Mesendoderm (in vitro differentiated cells): ENCODE measurements at regions not wholly inside any gene's neighbourhood (a gene's known extent, or its start where the extent isn't known, plus 50 kb on each side); places are given as distances from the start of the nearest gene placed in this dataset.

Source experiments
- DNase-seq: peaks from one replicate; pipeline ENCODE4 v3.0.0; 2013
- H2AK5ac ChIP-seq: 2 replicates; pipeline ENCODE4 v1.6.1; 2013; ENCODE audit warnings: low read length, inconsistent platforms
- H2BK120ac ChIP-seq: 2 replicates; pipeline ENCODE4 v1.6.1; 2013; ENCODE audit warnings: low read depth, mild to moderate bottlenecking, low read length, moderate library complexity, mixed read lengths
- H2BK15ac ChIP-seq: replicated peaks from 2 replicates; pipeline ENCODE4 v1.6.1; 2013; ENCODE audit warnings: low read depth, mild to moderate bottlenecking, moderate library complexity
- H2BK5ac ChIP-seq: 2 replicates; pipeline ENCODE4 v1.6.1; 2013; ENCODE audit warnings: low read length, inconsistent platforms
- H3K18ac ChIP-seq: 2 replicates; pipeline ENCODE4 v1.6.1; 2013; ENCODE audit warnings: mild to moderate bottlenecking, low read length, mixed read lengths
- H3K23ac ChIP-seq: one replicate; pipeline ENCODE4 v1.6.1; 2013; ENCODE audit warnings: low read length
- H3K27ac ChIP-seq: 2 replicates; pipeline ENCODE4 v1.5.1; 2013; ENCODE audit warnings: low read depth, mild to moderate bottlenecking, inconsistent platforms, low read length, moderate library complexity
- H3K27me3 ChIP-seq: 2 replicates; pipeline ENCODE4 v1.6.1; 2013; ENCODE audit warnings: low read length, control low read depth, mild to moderate bottlenecking, inconsistent platforms; ENCODE audit not compliant: insufficient read depth, poor library complexity
- H3K36me3 ChIP-seq: 2 replicates; pipeline ENCODE4 v1.6.1; 2013; ENCODE audit warnings: low read length, inconsistent platforms; ENCODE audit not compliant: control insufficient read depth, insufficient read depth
- H3K4ac ChIP-seq: one replicate; pipeline ENCODE4 v1.6.1; 2013; ENCODE audit warnings: low read depth, mild to moderate bottlenecking, low read length, moderate library complexity
- H3K4me1 ChIP-seq: 2 replicates; pipeline ENCODE4 v1.6.1; 2013; ENCODE audit warnings: low read depth, low read length, inconsistent platforms; ENCODE audit not compliant: control insufficient read depth
- H3K4me2 ChIP-seq: 2 replicates; pipeline ENCODE4 v1.6.1; 2013; ENCODE audit warnings: low read length
- H3K4me3 ChIP-seq: 2 replicates; pipeline ENCODE4 v1.5.1; 2013; ENCODE audit warnings: mild to moderate bottlenecking, low read length
- H3K56ac ChIP-seq: one replicate; pipeline ENCODE4 v1.6.1; 2013; ENCODE audit warnings: low read length
- H3K79me1 ChIP-seq: 2 replicates; pipeline ENCODE4 v1.6.1; 2013; ENCODE audit warnings: low read length, inconsistent platforms
- H3K79me2 ChIP-seq: 2 replicates; pipeline ENCODE4 v1.6.1; 2013; ENCODE audit warnings: mild to moderate bottlenecking, low read length; ENCODE audit not compliant: control insufficient read depth, insufficient read depth
- H3K9ac ChIP-seq: 2 replicates; pipeline ENCODE4 v1.6.1; 2013; ENCODE audit warnings: low read length, inconsistent platforms
- H4K5ac ChIP-seq: one replicate; pipeline ENCODE4 v1.6.1; 2013; ENCODE audit warnings: low read length
- H4K8ac ChIP-seq: one replicate; pipeline ENCODE4 v1.6.1; 2013; ENCODE audit warnings: low read depth, mild to moderate bottlenecking, control low read depth, low read length, moderate library complexity
- WGBS: extraction: QIAGEN DNeasy Blood & Tissue Kit; methylation state at CpG from one replicate; pipeline ENCODE4 v1.1.7; 2013; ENCODE audit warnings: low lambda C conversion rate, missing lambda C conversion rate; ENCODE audit not compliant: insufficient coverage; ENCODE audit errors: extremely low coverage; 5-methylcytosine and 5-hydroxymethylcytosine counted together

DNA sequence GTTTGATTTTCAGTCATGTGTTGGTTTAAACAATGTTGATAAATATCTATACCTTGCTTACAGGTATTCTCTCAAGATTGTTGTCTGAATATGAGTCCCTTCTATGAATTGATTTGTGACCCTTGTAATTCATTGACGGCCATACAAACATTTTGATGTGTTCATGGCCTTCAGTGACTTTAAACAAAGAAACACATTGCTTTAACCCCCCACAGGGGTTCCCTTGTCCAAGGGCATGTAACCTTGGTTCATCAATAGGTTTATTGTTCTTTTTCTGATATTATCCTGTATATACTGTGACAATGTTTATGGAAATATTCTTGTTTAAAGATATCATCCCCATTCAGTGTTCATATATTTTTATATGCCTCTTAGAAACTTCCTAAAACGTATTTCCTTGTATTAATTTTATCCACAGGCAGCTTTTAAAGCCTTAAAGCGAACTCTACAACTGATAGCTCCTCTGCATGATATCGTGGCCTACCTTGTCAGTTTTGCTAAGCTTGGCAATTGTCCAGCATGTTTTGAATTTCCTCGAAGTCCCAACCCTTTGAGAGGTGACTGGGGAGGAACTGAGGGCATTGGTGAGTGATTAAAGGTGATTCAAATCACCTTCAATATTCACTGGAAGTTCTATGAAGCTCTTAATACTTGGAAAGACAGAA, 87.0 kb downstream of the CD164 start:
- WGBS, result no CpG with 5 or more reads among the region's 5 CpGs
- no peaks in the 10 kb centered on the region for H3K79me2 ChIP-seq
- peaks cover 10% of the 10 kb centered on the region for H3K4me1 ChIP-seq
- H2AK5ac ChIP-seq, result no peak overlapping the region
- no peaks in the 10 kb centered on the region for H3K79me1 ChIP-seq
- H4K5ac ChIP-seq, result no peak overlapping the region
- H3K36me3 ChIP-seq, result no peaks in the 10 kb centered on the region
- no peak overlapping the region for H2BK120ac ChIP-seq
- no peak overlapping the region for H3K4ac ChIP-seq
- H3K23ac ChIP-seq, result no peak overlapping the region
- no peak overlapping the region for H3K18ac ChIP-seq
- no peaks in the 10 kb centered on the region for H3K27me3 ChIP-seq
- H2BK15ac ChIP-seq, result no peak overlapping the region
- H3K4me3 ChIP-seq, result no peak overlapping the region
- H4K8ac ChIP-seq, result no peak overlapping the region
- H2BK5ac ChIP-seq, result no peak overlapping the region
- no peak overlapping the region for H3K56ac ChIP-seq
- no peak overlapping the region for H3K4me2 ChIP-seq
- no peak overlapping the region for H3K27ac ChIP-seq
- no peak overlapping the region for H3K9ac ChIP-seq
- no peak for DNase-seq

DNA sequence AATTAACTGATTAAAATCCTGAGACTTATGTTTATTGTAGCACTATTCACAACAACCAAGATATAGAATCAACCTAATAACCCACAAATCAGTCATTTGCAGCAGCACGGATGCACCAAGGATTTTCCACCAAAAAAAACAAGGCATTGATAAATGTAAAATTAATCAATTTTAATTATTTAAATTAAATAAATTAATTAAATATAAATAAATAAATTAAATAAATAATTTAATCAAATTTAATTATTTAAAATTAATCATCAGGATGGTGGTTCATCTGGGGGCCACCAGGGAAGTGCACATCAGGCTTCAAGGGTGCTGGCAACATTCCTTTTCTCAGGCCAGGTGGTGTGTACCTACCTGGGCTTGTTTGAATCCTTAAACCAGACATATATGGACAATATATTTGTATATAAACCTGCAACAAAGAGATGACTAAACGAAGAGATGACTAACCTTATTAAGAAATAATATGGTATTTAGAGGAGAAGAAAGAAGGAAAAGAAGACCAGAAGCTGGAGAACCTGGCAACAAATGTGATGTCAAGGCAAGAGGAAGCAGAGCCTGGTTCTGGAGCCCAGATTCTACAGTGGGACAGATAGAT, 89.2 kb downstream of the CD164 start:
- H4K5ac ChIP-seq, result no peak overlapping the region
- H4K8ac ChIP-seq, result no peak overlapping the region
- DNase-seq, result no peak
- H2BK5ac ChIP-seq, result no peak overlapping the region
- no peak overlapping the region for H3K23ac ChIP-seq
- no peak overlapping the region for H2BK120ac ChIP-seq
- no peak overlapping the region for H3K4ac ChIP-seq
- no peak overlapping the region for H3K27ac ChIP-seq
- no peaks in the 10 kb centered on the region for H3K36me3 ChIP-seq
- H2BK15ac ChIP-seq, result no peak overlapping the region
- no peak overlapping the region for H2AK5ac ChIP-seq
- no peak overlapping the region for H3K18ac ChIP-seq
- peaks cover 10% of the 10 kb centered on the region for H3K4me1 ChIP-seq
- H3K4me2 ChIP-seq, result no peak overlapping the region
- no peak overlapping the region for H3K56ac ChIP-seq
- no peak overlapping the region for H3K9ac ChIP-seq
- no peaks in the 10 kb centered on the region for H3K79me2 ChIP-seq
- no peak overlapping the region for H3K4me3 ChIP-seq
- no CpG with 5 or more reads among the region's 2 CpGs for WGBS
- H3K27me3 ChIP-seq, result no peaks in the 10 kb centered on the region
- no peaks in the 10 kb centered on the region for H3K79me1 ChIP-seq

DNA sequence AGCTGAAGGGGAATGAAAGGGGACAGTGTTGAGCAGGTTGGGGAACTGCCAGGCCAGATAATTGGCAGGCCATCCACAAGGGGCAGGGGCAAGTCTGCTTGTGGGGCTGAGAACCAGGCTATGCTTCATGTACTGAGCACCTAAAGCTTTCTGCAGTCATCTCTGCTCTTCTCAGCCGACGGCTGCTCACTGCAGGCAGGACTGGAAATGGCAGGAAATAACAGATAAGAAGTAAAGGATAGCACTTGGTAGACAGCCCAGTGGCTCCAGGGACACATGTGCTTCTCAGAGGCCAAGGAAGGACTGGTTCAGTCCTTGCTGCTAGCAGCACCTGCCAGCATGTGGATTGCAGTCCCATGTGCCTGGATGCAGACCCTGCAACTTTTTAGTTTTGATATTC, 89.8 kb downstream of the CD164 start:
- H3K27ac ChIP-seq, result no peak overlapping the region
- no peak overlapping the region for H3K4ac ChIP-seq
- no peaks in the 10 kb centered on the region for H3K79me2 ChIP-seq
- H3K79me1 ChIP-seq, result no peaks in the 10 kb centered on the region
- no peak overlapping the region for H4K5ac ChIP-seq
- H3K4me2 ChIP-seq, result no peak overlapping the region
- no peak overlapping the region for H2BK15ac ChIP-seq
- H2BK120ac ChIP-seq, result no peak overlapping the region
- no peak overlapping the region for H2AK5ac ChIP-seq
- no CpG with 5 or more reads among the region's 2 CpGs for WGBS
- H3K23ac ChIP-seq, result no peak overlapping the region
- no peaks in the 10 kb centered on the region for H3K36me3 ChIP-seq
- H3K27me3 ChIP-seq, result no peaks in the 10 kb centered on the region
- H2BK5ac ChIP-seq, result no peak overlapping the region
- no peak overlapping the region for H4K8ac ChIP-seq
- DNase-seq, result peak; percentile 75
- no peak overlapping the region for H3K9ac ChIP-seq
- H3K18ac ChIP-seq, result no peak overlapping the region
- no peak overlapping the region for H3K4me3 ChIP-seq
- no peak overlapping the region for H3K56ac ChIP-seq
- peaks cover 10% of the 10 kb centered on the region for H3K4me1 ChIP-seq

DNA sequence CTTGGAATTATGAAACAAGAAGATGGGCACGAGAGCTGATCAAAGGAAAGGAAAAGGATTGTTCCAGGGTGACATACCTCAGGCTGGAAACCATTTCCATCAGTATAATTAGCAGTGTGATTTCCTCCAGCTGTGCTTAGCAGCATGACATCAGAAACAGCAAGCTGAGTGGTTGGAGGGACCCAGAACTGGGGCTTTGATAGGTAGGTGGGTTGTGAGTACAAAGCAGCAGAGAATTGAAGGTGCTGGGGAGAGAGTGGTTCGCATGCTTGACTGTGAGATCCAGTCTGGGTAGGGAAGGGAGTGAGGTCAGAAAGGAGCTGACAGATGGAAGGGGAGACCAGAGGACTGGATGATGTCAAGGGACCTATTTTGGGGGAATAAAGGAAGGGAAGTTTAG, 90.4 kb downstream of the CD164 start:
- H3K4me2 ChIP-seq, result no peak overlapping the region

DNA sequence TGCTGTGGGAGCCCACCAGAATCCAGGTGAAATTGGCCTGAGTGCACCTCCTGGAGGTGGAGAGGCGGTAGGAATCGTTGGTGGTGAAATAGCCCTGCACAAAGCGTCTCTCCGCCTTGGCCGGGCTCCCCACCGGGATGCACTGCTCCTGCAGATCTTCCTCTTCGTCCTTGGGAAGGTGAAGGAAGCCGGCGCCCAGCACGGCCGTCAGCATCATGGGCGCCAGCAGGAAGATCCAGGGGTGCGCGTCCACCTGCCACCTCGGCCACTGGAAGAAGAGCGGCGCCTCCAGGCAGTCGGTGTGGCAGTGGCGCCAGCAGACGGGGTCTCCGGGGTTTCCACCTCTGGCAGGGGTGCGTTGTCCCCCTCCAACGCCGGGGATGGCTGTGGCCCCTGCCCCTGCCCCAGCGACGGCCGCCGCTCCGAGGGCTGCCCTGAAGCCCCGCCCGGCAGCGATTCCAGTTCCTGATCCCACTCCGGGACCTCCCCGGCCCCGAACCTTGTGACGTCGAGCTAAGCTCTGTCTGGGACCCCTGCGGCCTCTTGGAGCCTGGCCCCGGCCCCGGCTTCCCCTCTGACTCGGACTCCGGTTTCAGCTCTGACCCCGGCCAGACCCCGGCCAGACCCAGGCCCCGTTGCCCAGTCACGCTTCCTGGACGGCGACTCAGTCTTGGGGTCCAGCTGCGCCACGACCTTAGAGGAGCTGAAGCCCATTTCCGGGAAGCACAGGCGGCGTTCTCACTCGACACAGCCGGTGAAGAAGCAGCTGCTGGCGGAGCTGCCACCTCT, 91.9 kb downstream of the CD164 start:
- Histone ChIP-seq H2BK5ac (no peak overlapping the region), H3K79me1 (no peaks in the 10 kb centered on the region), H4K8ac (no peak overlapping the region), H3K27me3 (no peaks in the 10 kb centered on the region), H3K36me3 (no peaks in the 10 kb centered on the region), H3K4me1 (peaks cover 10% of the 10 kb centered on the region), H2BK15ac (no peak overlapping the region), H4K5ac (no peak overlapping the region), H3K79me2 (no peaks in the 10 kb centered on the region), H3K18ac (no peak overlapping the region), H3K27ac (no peak overlapping the region), H3K4me3 (no peak overlapping the region), H3K56ac (no peak overlapping the region), H3K4ac (no peak overlapping the region), H3K9ac (no peak overlapping the region), H3K23ac (no peak overlapping the region), H2AK5ac (no peak overlapping the region), H2BK120ac (no peak overlapping the region), H3K4me2 (no peak overlapping the region)
- no CpG with 5 or more reads among the region's 56 CpGs for WGBS
- no peak for DNase-seq

More for the DNA sequence above, 90.4 kb downstream of the CD164 start:
- H3K18ac ChIP-seq, result no peak overlapping the region
- peaks cover 10% of the 10 kb centered on the region for H3K4me1 ChIP-seq
- H3K79me1 ChIP-seq, result no peaks in the 10 kb centered on the region
- H3K56ac ChIP-seq, result no peak overlapping the region
- H2BK5ac ChIP-seq, result no peak overlapping the region
- H3K79me2 ChIP-seq, result no peaks in the 10 kb centered on the region
- no peak overlapping the region for H4K5ac ChIP-seq
- H2BK120ac ChIP-seq, result no peak overlapping the region
- H4K8ac ChIP-seq, result no peak overlapping the region
- no peak overlapping the region for H3K4ac ChIP-seq
- DNase-seq, result peak; percentile 62
- H2AK5ac ChIP-seq, result no peak overlapping the region
- H3K27ac ChIP-seq, result no peak overlapping the region
- no CpG with 5 or more reads among the region's 2 CpGs for WGBS
- H3K27me3 ChIP-seq, result no peaks in the 10 kb centered on the region
- no peaks in the 10 kb centered on the region for H3K36me3 ChIP-seq
- no peak overlapping the region for H2BK15ac ChIP-seq
- no peak overlapping the region for H3K23ac ChIP-seq
- H3K4me3 ChIP-seq, result no peak overlapping the region
- no peak overlapping the region for H3K9ac ChIP-seq
